Osteoblast (primary cell): ENCODE measurements at regions not wholly inside any gene's neighbourhood (a gene's known extent, or its start where the extent isn't known, plus 50 kb on each side); places are given as distances from the start of the nearest gene placed in this dataset.

Source experiments
- DNase-seq: peaks from one replicate; pipeline ENCODE4 v3.0.0; 2011; ENCODE audit warnings: low spot score, mixed read lengths; ENCODE audit not compliant: insufficient read length; ENCODE audit errors: missing footprints
- H2AFZ ChIP-seq: 2 replicates; pipeline ENCODE4 v1.6.0; 2011; ENCODE audit warnings: mild to moderate bottlenecking, low read length
- H3K27ac ChIP-seq: 2 replicates; pipeline ENCODE4 v1.5.1; 2011; ENCODE audit warnings: mild to moderate bottlenecking, low read depth, low read length, moderate library complexity
- H3K27me3 ChIP-seq: 2 replicates; pipeline ENCODE4 v1.6.0; 2012; ENCODE audit warnings: mild to moderate bottlenecking, control low read depth, inconsistent platforms, low read length, moderate library complexity; ENCODE audit not compliant: insufficient read depth
- H3K36me3 ChIP-seq: 2 replicates; pipeline ENCODE4 v1.5.1; 2011; ENCODE audit warnings: mild to moderate bottlenecking, low read length, control low read depth, moderate library complexity; ENCODE audit not compliant: insufficient read depth
- H3K4me1 ChIP-seq: 2 replicates; pipeline ENCODE4 v1.5.1; 2011; ENCODE audit warnings: mild to moderate bottlenecking, low read length, control low read depth, moderate library complexity; ENCODE audit not compliant: insufficient read depth
- H3K4me2 ChIP-seq: 2 replicates; pipeline ENCODE4 v1.6.0; 2011; ENCODE audit warnings: mild to moderate bottlenecking, low read length; ENCODE audit not compliant: insufficient read depth
- H3K4me3 ChIP-seq: fragments of 200-600 bp; sonication (generic); 3 replicates; pipeline ENCODE4 v1.5.1; 2012; ENCODE audit warnings: mild to moderate bottlenecking, low read length, inconsistent platforms; ENCODE audit not compliant: insufficient read depth
- H3K79me2 ChIP-seq: 2 replicates; pipeline ENCODE4 v1.6.0; 2012; ENCODE audit warnings: mild to moderate bottlenecking, low read length, control low read depth, inconsistent platforms; ENCODE audit not compliant: insufficient read depth
- H3K9me3 ChIP-seq: 2 replicates; pipeline ENCODE4 v1.5.1; 2011; ENCODE audit warnings: low read depth, low read length, control low read depth
- H4K20me1 ChIP-seq: 2 replicates; pipeline ENCODE4 v1.6.0; 2012; ENCODE audit warnings: mild to moderate bottlenecking, low read length, control low read depth; ENCODE audit not compliant: insufficient read depth
- TF ChIP-seq, protein P1 (sequence below): IDR thresholded peaks from 2 replicates; pipeline ENCODE4 v1.5.1; 2011; ENCODE audit warnings: mild to moderate bottlenecking, low read depth, low read length, moderate library complexity; ENCODE audit errors: extremely low read depth

DNA sequence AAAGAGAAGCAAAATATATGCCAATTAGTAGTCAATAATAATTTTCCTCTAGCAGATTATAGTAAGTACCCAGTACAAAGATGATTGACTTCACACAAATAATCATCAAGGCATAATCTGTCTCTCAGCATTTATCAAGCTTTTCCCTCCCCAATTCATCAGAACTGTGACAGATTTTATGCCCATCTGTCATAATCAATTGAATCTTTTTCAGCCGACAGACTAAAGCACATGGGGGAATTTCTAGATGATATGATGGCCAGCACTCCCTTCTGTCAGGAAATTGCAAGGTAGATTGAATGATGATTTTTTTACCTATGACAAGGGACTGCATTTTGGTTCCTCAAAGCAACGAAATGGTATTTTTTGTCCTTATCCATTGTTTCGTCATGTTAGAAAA lies 227.1 kb upstream of the CYLC2 start:
- Histone ChIP-seq H2AFZ (no peak overlapping the region), H3K4me1 (no peaks in the 10 kb centered on the region), H3K4me2 (no peak overlapping the region), H4K20me1 (no peaks in the 10 kb centered on the region), H3K4me3 (no peak overlapping the region), H3K79me2 (no peaks in the 10 kb centered on the region), H3K9me3 (no peaks in the 10 kb centered on the region), H3K36me3 (no peaks in the 10 kb centered on the region), H3K27me3 (no peaks in the 10 kb centered on the region), H3K27ac (no peak overlapping the region)
- DNase-seq: no peak
- TF ChIP-seq, protein P1, sequence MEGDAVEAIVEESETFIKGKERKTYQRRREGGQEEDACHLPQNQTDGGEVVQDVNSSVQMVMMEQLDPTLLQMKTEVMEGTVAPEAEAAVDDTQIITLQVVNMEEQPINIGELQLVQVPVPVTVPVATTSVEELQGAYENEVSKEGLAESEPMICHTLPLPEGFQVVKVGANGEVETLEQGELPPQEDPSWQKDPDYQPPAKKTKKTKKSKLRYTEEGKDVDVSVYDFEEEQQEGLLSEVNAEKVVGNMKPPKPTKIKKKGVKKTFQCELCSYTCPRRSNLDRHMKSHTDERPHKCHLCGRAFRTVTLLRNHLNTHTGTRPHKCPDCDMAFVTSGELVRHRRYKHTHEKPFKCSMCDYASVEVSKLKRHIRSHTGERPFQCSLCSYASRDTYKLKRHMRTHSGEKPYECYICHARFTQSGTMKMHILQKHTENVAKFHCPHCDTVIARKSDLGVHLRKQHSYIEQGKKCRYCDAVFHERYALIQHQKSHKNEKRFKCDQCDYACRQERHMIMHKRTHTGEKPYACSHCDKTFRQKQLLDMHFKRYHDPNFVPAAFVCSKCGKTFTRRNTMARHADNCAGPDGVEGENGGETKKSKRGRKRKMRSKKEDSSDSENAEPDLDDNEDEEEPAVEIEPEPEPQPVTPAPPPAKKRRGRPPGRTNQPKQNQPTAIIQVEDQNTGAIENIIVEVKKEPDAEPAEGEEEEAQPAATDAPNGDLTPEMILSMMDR: no peak

GRCh38 chr9:102767076-102767475 lies 228.1 kb upstream of the CYLC2 start:
- no peak for DNase-seq
- Histone ChIP-seq H3K79me2 (no peaks in the 10 kb centered on the region), H3K4me2 (no peak overlapping the region), H3K4me3 (no peak overlapping the region), H4K20me1 (no peaks in the 10 kb centered on the region), H3K9me3 (no peaks in the 10 kb centered on the region), H3K27ac (no peak overlapping the region), H3K36me3 (no peaks in the 10 kb centered on the region), H3K27me3 (no peaks in the 10 kb centered on the region), H2AFZ (no peak overlapping the region), H3K4me1 (no peaks in the 10 kb centered on the region)
- TF ChIP-seq, protein P1: no peak

- no peaks in the 10 kb centered on the region for H3K36me3 ChIP-seq
- no peak overlapping the region for H2AFZ ChIP-seq
- no peaks in the 10 kb centered on the region for H3K79me2 ChIP-seq
- no peak overlapping the region for H3K4me3 ChIP-seq
- DNase-seq: no peak
- peaks cover 5% of the 10 kb centered on the region for H3K9me3 ChIP-seq
- H3K4me1 ChIP-seq: no peaks in the 10 kb centered on the region
- no peak overlapping the region for H3K27ac ChIP-seq
- no peaks in the 10 kb centered on the region for H4K20me1 ChIP-seq
- TF ChIP-seq, protein P1: no peak
- no peaks in the 10 kb centered on the region for H3K27me3 ChIP-seq
- H3K4me2 ChIP-seq: no peak overlapping the region
Observed at GRCh38 chr9:102740578-102740977, 254.6 kb upstream of the CYLC2 start.

DNA sequence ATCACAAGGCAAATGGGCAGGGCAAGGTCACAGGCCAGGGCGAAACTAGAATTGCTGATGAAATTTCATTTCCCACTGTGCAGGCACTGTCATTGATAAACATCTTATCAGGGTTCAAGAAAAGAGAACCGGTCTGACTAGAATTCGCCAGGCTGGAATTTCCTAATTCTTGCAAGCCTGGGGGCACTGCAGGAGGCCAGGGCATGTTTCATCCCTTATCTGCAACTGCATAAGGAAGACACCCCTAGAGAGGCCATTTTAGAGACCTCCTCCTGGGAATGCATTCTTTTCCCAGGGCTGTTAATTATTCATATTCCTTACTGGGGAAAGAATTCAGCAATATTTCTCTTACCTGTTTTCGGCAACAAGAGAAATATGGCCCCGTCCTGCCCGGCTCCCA lies 266.2 kb upstream of the CYLC2 start:
- H3K27me3 ChIP-seq: no peaks in the 10 kb centered on the region
- no peaks in the 10 kb centered on the region for H3K79me2 ChIP-seq
- no peak overlapping the region for H2AFZ ChIP-seq
- no peak for DNase-seq
- H4K20me1 ChIP-seq: no peaks in the 10 kb centered on the region
- no peak overlapping the region for H3K4me2 ChIP-seq
- TF ChIP-seq, protein P1: no peak
- H3K4me3 ChIP-seq: no peak overlapping the region
- H3K9me3 ChIP-seq: peaks cover 2% of the 10 kb centered on the region
- H3K27ac ChIP-seq: no peak overlapping the region
- H3K36me3 ChIP-seq: no peaks in the 10 kb centered on the region
- no peaks in the 10 kb centered on the region for H3K4me1 ChIP-seq
